ENCODE measurements at regions not wholly inside any gene's neighbourhood (a gene's known extent, or its start where the extent isn't known, plus 50 kb on each side); places are given as distances from the start of the nearest gene placed in this dataset.

DNA sequence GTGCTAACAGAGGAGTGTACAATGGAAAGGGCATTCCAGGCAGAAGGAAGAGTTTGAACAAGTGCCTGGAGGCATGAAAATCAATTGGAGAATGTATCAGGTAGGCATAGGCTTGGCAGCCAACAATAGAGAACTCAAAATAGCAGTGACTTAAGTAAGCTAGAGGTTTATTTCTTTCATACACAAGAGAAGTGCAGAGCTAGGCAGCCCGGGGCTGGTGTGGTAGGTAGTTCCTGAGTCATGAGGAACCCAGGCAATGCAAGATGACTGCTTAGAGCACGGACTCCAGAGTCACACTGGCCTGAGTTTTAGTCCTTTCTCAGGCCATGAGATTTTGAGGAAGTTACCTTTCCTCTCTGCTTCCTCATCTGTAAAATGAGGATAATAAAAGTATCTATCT is 74.8 kb upstream of the LRRN2 start (continued):
- TF ChIP-seq, protein P1, sequence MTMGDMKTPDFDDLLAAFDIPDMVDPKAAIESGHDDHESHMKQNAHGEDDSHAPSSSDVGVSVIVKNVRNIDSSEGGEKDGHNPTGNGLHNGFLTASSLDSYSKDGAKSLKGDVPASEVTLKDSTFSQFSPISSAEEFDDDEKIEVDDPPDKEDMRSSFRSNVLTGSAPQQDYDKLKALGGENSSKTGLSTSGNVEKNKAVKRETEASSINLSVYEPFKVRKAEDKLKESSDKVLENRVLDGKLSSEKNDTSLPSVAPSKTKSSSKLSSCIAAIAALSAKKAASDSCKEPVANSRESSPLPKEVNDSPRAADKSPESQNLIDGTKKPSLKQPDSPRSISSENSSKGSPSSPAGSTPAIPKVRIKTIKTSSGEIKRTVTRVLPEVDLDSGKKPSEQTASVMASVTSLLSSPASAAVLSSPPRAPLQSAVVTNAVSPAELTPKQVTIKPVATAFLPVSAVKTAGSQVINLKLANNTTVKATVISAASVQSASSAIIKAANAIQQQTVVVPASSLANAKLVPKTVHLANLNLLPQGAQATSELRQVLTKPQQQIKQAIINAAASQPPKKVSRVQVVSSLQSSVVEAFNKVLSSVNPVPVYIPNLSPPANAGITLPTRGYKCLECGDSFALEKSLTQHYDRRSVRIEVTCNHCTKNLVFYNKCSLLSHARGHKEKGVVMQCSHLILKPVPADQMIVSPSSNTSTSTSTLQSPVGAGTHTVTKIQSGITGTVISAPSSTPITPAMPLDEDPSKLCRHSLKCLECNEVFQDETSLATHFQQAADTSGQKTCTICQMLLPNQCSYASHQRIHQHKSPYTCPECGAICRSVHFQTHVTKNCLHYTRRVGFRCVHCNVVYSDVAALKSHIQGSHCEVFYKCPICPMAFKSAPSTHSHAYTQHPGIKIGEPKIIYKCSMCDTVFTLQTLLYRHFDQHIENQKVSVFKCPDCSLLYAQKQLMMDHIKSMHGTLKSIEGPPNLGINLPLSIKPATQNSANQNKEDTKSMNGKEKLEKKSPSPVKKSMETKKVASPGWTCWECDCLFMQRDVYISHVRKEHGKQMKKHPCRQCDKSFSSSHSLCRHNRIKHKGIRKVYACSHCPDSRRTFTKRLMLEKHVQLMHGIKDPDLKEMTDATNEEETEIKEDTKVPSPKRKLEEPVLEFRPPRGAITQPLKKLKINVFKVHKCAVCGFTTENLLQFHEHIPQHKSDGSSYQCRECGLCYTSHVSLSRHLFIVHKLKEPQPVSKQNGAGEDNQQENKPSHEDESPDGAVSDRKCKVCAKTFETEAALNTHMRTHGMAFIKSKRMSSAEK (CRISPR knock-in tag; IDR thresholded peaks at IDR 0.05; ENCODE audit: borderline replicate concordance) = no peak
- TF ChIP-seq, protein P2, sequence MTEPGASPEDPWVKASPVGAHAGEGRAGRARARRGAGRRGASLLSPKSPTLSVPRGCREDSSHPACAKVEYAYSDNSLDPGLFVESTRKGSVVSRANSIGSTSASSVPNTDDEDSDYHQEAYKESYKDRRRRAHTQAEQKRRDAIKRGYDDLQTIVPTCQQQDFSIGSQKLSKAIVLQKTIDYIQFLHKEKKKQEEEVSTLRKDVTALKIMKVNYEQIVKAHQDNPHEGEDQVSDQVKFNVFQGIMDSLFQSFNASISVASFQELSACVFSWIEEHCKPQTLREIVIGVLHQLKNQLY (CRISPR knock-in tag; IDR thresholded peaks at IDR 0.05) = no peak

DNA sequence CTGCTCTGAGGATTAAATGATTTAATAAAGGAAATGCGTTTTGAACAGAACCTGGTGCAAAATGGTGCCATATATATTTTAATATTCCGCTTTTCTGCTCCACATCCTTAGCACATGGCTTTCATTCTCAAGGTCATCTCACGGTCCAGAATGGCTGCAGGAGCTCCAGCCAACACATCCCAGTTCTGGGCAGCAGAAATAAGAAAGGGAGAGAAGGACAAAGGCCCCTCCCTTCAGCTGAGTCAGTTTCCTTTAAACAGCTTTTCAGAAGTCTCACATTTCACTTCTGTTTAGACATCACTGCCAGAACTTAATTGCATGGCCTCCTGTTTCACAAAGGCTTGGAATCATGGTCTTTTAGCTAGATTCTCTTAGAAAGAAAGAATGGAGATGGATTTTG is 75.2 kb upstream of the LRRN2 start:
- DNase-seq (ENCODE audit: low spot score) = no peak
- no peak for ATAC-seq
- Mint-ChIP-seq H3K27ac (no peak overlapping the region), H3K36me3 (no peaks in the 10 kb centered on the region; the same call in 1 of the 2 replicates), H3K4me3 (no peak overlapping the region), H3K9me3 (peaks cover 19% of the 10 kb centered on the region), H3K4me1 (peaks cover 16% of the 10 kb centered on the region), H3K27me3 (ENCODE audit: low read depth) (peaks cover 42% of the 10 kb centered on the region)
- CTCF ChIA-PET = interaction anchor here (1.3 to 4.1 kb wide), 7 partner anchors 10 to 195 kb away, joined by 5 to 75 read pairs (median 12); partner anchors contain the start of gene LRRN2
- no peak for TF ChIP-seq NR2C2 (CRISPR knock-in tag; IDR thresholded peaks at IDR 0.05)
- TF ChIP-seq, protein P3, sequence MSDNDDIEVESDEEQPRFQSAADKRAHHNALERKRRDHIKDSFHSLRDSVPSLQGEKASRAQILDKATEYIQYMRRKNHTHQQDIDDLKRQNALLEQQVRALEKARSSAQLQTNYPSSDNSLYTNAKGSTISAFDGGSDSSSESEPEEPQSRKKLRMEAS (CRISPR knock-in tag; IDR thresholded peaks at IDR 0.05) = no peak
- POLR2A ChIA-PET = no interaction called here

DNA sequence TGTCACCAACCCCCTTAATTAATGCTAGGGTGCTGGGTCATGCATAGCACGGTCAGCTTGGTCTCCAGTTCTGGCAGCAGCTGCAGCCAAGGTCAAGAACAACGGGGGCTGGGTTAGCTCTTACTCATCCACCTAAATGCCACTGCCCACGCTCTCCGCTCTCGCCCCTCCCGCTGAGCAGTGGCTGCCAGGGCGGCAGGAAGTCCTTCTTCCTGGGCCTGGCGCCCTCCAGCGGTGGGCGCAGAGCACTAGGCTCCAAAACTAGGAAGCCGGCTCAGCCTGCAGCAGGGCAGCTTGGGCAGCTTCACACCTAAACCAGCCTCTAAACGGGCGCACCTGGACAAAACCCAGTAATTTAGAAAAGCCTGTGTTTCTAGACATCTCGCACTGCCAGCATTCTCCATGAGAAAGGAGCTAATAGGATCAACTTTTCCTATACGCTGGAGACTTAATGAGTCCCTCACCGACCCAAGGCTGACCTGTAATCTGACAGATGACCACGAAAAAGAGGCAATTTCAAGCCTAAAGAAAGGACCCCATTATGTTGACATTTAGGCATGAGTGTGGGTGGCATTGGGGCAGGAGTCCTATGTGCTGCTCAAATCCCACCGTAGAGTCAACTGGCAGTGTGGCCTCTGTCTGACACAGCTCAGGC is 78.4 kb upstream of the LRRN2 start:
- Mint-ChIP-seq H3K4me1 (peaks cover 16% of the 10 kb centered on the region), H3K27ac (no peak overlapping the region), H3K9me3 (peaks cover 19% of the 10 kb centered on the region), H3K4me3 (peak overlapping the region; percentile 54), H3K27me3 (ENCODE audit: low read depth) (peaks cover 47% of the 10 kb centered on the region), H3K36me3 (no peaks in the 10 kb centered on the region; the same call in 1 of the 2 replicates)
- ATAC-seq (peak; percentile 98), DNase-seq (ENCODE audit: low spot score) (peak; percentile 85)
- CTCF ChIA-PET = interaction anchor here (0.6 to 4.1 kb wide), 68 partner anchors 8 to 333 kb away, joined by 3 to 75 read pairs (median 4); partner anchors contain the start of gene LRRN2
- POLR2A ChIA-PET = interaction anchor here (0.6 kb wide), 1 partner anchor 175 kb away, joined by 7 read pairs; no protein-coding TSS in a partner anchor
- TF ChIP-seq, protein P4, sequence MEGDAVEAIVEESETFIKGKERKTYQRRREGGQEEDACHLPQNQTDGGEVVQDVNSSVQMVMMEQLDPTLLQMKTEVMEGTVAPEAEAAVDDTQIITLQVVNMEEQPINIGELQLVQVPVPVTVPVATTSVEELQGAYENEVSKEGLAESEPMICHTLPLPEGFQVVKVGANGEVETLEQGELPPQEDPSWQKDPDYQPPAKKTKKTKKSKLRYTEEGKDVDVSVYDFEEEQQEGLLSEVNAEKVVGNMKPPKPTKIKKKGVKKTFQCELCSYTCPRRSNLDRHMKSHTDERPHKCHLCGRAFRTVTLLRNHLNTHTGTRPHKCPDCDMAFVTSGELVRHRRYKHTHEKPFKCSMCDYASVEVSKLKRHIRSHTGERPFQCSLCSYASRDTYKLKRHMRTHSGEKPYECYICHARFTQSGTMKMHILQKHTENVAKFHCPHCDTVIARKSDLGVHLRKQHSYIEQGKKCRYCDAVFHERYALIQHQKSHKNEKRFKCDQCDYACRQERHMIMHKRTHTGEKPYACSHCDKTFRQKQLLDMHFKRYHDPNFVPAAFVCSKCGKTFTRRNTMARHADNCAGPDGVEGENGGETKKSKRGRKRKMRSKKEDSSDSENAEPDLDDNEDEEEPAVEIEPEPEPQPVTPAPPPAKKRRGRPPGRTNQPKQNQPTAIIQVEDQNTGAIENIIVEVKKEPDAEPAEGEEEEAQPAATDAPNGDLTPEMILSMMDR (IDR thresholded peaks at IDR 0.05) = peak; percentile 67
- TF ChIP-seq SOX15 (CRISPR knock-in tag; IDR thresholded peaks at IDR 0.05) (no peak), FOXK1 (CRISPR knock-in tag; IDR thresholded peaks at IDR 0.05) (no peak), TEAD1 (CRISPR knock-in tag; IDR thresholded peaks at IDR 0.05) (peak; percentile 25; the same call in 1 of the 2 replicates), SMAD3 (CRISPR knock-in tag; IDR thresholded peaks at IDR 0.05; ENCODE audit: borderline replicate concordance) (no peak), IRF2 (CRISPR knock-in tag; IDR thresholded peaks at IDR 0.05; ENCODE audit: borderline replicate concordance, low read depth) (no peak), KAT7 (CRISPR knock-in tag; IDR thresholded peaks at IDR 0.05; ENCODE audit: borderline replicate concordance) (no peak), NFYB (CRISPR knock-in tag; conservative IDR thresholded peaks at IDR 0.05; ENCODE audit: low read depth) (no peak), NR1H2 (CRISPR knock-in tag; IDR thresholded peaks at IDR 0.05) (no peak), MYBL2 (CRISPR knock-in tag; IDR thresholded peaks at IDR 0.05) (no peak), TEAD4 (CRISPR knock-in tag; IDR thresholded peaks at IDR 0.05) (no peak)
- TF ChIP-seq, protein P5, sequence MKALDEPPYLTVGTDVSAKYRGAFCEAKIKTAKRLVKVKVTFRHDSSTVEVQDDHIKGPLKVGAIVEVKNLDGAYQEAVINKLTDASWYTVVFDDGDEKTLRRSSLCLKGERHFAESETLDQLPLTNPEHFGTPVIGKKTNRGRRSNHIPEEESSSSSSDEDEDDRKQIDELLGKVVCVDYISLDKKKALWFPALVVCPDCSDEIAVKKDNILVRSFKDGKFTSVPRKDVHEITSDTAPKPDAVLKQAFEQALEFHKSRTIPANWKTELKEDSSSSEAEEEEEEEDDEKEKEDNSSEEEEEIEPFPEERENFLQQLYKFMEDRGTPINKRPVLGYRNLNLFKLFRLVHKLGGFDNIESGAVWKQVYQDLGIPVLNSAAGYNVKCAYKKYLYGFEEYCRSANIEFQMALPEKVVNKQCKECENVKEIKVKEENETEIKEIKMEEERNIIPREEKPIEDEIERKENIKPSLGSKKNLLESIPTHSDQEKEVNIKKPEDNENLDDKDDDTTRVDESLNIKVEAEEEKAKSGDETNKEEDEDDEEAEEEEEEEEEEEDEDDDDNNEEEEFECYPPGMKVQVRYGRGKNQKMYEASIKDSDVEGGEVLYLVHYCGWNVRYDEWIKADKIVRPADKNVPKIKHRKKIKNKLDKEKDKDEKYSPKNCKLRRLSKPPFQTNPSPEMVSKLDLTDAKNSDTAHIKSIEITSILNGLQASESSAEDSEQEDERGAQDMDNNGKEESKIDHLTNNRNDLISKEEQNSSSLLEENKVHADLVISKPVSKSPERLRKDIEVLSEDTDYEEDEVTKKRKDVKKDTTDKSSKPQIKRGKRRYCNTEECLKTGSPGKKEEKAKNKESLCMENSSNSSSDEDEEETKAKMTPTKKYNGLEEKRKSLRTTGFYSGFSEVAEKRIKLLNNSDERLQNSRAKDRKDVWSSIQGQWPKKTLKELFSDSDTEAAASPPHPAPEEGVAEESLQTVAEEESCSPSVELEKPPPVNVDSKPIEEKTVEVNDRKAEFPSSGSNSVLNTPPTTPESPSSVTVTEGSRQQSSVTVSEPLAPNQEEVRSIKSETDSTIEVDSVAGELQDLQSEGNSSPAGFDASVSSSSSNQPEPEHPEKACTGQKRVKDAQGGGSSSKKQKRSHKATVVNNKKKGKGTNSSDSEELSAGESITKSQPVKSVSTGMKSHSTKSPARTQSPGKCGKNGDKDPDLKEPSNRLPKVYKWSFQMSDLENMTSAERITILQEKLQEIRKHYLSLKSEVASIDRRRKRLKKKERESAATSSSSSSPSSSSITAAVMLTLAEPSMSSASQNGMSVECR (CRISPR knock-in tag; IDR thresholded peaks at IDR 0.05; ENCODE audit: borderline replicate concordance) = 0 out of 2 replicates have a peak, but pooled peaks have one; percentile 73
- TF ChIP-seq, protein P6, sequence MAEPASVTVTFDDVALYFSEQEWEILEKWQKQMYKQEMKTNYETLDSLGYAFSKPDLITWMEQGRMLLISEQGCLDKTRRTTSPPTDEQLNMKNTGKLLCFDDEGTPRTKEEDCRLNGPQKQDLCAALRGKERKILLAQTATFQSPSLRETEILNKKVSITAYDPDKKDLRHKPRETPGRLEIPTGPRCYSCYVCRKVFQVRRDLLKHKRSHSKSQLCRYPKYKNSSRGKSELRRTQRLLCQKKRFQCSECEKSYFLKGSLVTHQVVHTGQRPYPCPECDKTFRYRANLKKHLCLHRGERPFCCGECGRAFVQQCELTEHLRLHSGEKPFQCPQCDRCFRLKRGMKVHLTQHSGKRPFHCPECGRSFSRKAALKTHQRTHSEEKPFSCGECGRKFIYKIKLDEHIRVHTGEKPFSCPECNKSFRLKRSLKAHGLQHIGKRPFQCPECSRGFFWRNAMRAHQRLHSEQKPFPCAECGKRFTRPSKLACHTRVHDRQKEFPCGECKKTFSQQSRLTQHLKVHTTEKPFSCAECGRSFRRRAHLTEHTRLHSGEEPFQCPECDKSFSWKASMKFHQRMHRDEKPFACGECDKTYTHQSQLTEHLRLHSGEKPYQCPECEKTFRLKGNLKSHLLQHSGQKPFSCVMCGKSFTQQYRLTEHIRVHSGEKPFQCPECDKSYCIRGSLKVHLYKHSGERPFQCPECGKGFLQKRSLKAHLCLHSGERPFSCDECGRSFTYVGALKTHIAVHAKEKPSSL (CRISPR knock-in tag; conservative IDR thresholded peaks at IDR 0.05) = no peak
